ENCODE measurements at regions not wholly inside any gene's neighbourhood (a gene's known extent, or its start where the extent isn't known, plus 50 kb on each side); places are given as distances from the start of the nearest gene placed in this dataset.

- Histone ChIP-seq H3K27ac (ENCODE audit: insufficient read depth, low read depth, low read length) (no peak overlapping the region), H3K9me1 (replicated peaks; ENCODE audit: control insufficient read depth, extremely low read depth, insufficient read depth, low read length) (no peaks in the 10 kb centered on the region), H3K9me3 (replicated peaks; ENCODE audit: control insufficient read depth, insufficient read depth, low read length) (no peaks in the 10 kb centered on the region), H2AFZ (ENCODE audit: low read depth, low read length) (no peak overlapping the region), H3K9ac (replicated peaks; ENCODE audit: extremely low read depth, insufficient read depth, low read length) (no peak overlapping the region), H4K20me1 (replicated peaks; ENCODE audit: control insufficient read depth, extremely low read depth, insufficient read depth, low read length) (no peaks in the 10 kb centered on the region), H3K4me1 (ENCODE audit: control insufficient read depth, extremely low read depth, insufficient read depth, low read length) (peaks cover 35% of the 10 kb centered on the region), H3K4me2 (ENCODE audit: insufficient read depth, low read length) (no peak overlapping the region), H3K36me3 (ENCODE audit: control insufficient read depth in 2 of 2, extremely low read depth in 1 of 2, insufficient read depth in 2 of 2, low read length in 2 of 2) (no peaks in the 10 kb centered on the region), H3K79me2 (ENCODE audit: control insufficient read depth, insufficient read depth, low read length) (no peaks in the 10 kb centered on the region), H3K4me3 (replicated peaks in 1 of 3; ENCODE audit: insufficient read depth in 1 of 3, low read depth in 1 of 3, low read length in 3 of 3) (no peak overlapping the region), H3K27me3 (ENCODE audit: control insufficient read depth in 2 of 2, insufficient read depth in 2 of 2, low read length in 2 of 2) (peaks cover 0 to 2% of the 10 kb centered on the region in 2 experiments)
- no peak for TF ChIP-seq MAX (IDR thresholded peaks at IDR 0.05; ENCODE audit: insufficient read depth, insufficient read length)
- TF ChIP-seq GATA2 (IDR thresholded peaks at IDR 0.05; ENCODE audit: insufficient read depth, insufficient read length, low read depth, low read length) = no peak
- no peak for TF ChIP-seq POLR2A (IDR thresholded peaks at IDR 0.05; ENCODE audit: low read depth, low read length)
- TF ChIP-seq JUN (IDR thresholded peaks at IDR 0.05; ENCODE audit: borderline replicate concordance, insufficient read depth, insufficient read length, low read depth) = no peak
- no peak for TF ChIP-seq CTCF (IDR thresholded peaks at IDR 0.05; ENCODE audit: extremely low read depth in 1 of 2, insufficient read depth in 1 of 2, low read depth in 1 of 2, low read length in 2 of 2)
- no peak for TF ChIP-seq EZH2 (IDR thresholded peaks at IDR 0.05; ENCODE audit: borderline replicate concordance, low read depth, low read length, severe bottlenecking)
- TF ChIP-seq POLR2AphosphoS5 (IDR thresholded peaks at IDR 0.05; ENCODE audit: insufficient read depth, low read depth, low read length) = no peak
- TF ChIP-seq FOS (IDR thresholded peaks at IDR 0.05; ENCODE audit: borderline replicate concordance, insufficient read depth, low read length) = no peak
- no peak for TF ChIP-seq MYC (IDR thresholded peaks at IDR 0.05; ENCODE audit: low read depth, low read length)
- ChIA-PET CTCF (interaction anchor here (1.4 to 7.8 kb wide), 6 partner anchors 8 to 200 kb away, joined by 3 to 68 read pairs (median 6); partner anchors contain the start of gene PTPRM), POLR2A (no interaction called here)
- intact Hi-C loops (cut with micrococcal nuclease) = no loop called here
- no peak for DNase-seq (ENCODE audit: low read depth, low spot score)
- no TSS peak for BruUV-seq (replicated peaks)
- no peak for FAIRE-seq
- dilution Hi-C loops (cut with MboI; ENCODE audit: extremely low pct_ligation_motif_present, low sequenced_read_pairs) = no loop called here
Observed at GRCh38 chr18:7367336-7367735, 136.4 kb downstream of the LRRC30 start.

Data from endothelial cell of umbilical vein (primary cell).